ENCODE measurements at regions not wholly inside any gene's neighbourhood (a gene's known extent, or its start where the extent isn't known, plus 50 kb on each side); places are given as distances from the start of the nearest gene placed in this dataset.
"Not testable (repeated sequence)": the region's sequence is repeated elsewhere in the genome, so short reads cannot be mapped to it uniquely, and the experiment has no call there.

GRCh38 chr1:213531369-213532310 is 456.1 kb upstream of the PROX1 start:
- no peaks in the 10 kb centered on the region for H3K9me3 Mint-ChIP-seq
- no peaks in the 10 kb centered on the region for H3K4me1 Mint-ChIP-seq
- H3K27ac Mint-ChIP-seq: no peak overlapping the region
- H3K27me3 Mint-ChIP-seq: no peaks in the 10 kb centered on the region
- CTCF ChIA-PET: no interaction called here
- no peak overlapping the region for H3K4me3 Mint-ChIP-seq
- H3K36me3 Mint-ChIP-seq: no peaks in the 10 kb centered on the region
- DNase-seq: no peak

DNA sequence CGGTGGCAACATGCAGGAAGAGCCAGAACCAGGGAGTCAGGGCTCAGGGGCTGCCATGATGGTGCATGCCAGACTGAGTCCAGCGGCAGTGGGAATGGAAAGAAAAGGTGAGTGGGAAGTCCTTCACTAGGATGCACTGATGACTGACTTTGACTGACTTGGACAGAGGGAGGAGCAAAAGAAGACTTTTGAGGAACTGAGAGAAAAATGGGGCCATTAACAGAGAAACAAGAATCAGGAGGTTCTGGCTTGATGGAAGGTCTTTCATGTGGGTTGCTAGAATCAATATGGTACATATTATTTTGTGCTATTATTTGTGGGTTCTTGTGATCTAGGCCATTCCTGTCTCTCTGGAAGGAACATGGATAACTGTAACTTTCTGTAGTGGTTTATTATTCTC is 454.6 kb upstream of the PROX1 start:
- DNase-seq: no peak
- no peaks in the 10 kb centered on the region for H3K36me3 Mint-ChIP-seq
- H3K4me3 Mint-ChIP-seq: no peak overlapping the region
- no peak overlapping the region for H3K27ac Mint-ChIP-seq
- no peaks in the 10 kb centered on the region for H3K4me1 Mint-ChIP-seq
- no peaks in the 10 kb centered on the region for H3K27me3 Mint-ChIP-seq
- CTCF ChIA-PET: no interaction called here
- no peaks in the 10 kb centered on the region for H3K9me3 Mint-ChIP-seq

DNA sequence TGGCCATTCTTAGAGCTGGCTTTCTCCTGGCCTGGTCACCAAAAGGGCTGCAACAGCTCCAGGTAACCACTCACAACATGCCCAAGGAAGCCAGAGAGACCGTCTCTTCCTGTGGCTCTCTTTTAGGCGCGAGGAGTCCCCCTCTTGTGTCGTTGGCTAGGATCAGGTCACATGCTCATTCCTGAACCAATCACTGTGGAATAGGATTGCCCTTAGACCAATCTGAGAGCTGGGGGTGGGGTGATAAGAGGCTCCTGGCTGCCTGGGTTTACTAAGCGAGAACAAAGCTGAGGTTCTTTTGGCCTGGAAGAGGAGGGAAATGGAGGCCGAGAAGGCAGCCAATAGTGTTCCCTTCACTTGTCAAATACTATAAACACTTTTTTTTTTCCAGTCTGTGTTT is 452.1 kb upstream of the PROX1 start:
- CTCF ChIA-PET: no interaction called here

GRCh38 chr1:213538251-213538650 is 449.5 kb upstream of the PROX1 start:
- no peaks in the 10 kb centered on the region for H3K36me3 Mint-ChIP-seq
- H3K4me1 Mint-ChIP-seq: no peaks in the 10 kb centered on the region
- H3K4me3 Mint-ChIP-seq: no peak overlapping the region
- CTCF ChIA-PET: no interaction called here
- H3K27ac Mint-ChIP-seq: no peak overlapping the region
- no peaks in the 10 kb centered on the region for H3K9me3 Mint-ChIP-seq
- no peak for DNase-seq
- H3K27me3 Mint-ChIP-seq: no peaks in the 10 kb centered on the region

More for the DNA sequence above, 452.1 kb upstream of the PROX1 start:
- DNase-seq: no peak
- no peaks in the 10 kb centered on the region for H3K27me3 Mint-ChIP-seq
- no peaks in the 10 kb centered on the region for H3K4me1 Mint-ChIP-seq
- H3K9me3 Mint-ChIP-seq: no peaks in the 10 kb centered on the region
- no peak overlapping the region for H3K27ac Mint-ChIP-seq
- no peak overlapping the region for H3K4me3 Mint-ChIP-seq
- H3K36me3 Mint-ChIP-seq: no peaks in the 10 kb centered on the region

DNA sequence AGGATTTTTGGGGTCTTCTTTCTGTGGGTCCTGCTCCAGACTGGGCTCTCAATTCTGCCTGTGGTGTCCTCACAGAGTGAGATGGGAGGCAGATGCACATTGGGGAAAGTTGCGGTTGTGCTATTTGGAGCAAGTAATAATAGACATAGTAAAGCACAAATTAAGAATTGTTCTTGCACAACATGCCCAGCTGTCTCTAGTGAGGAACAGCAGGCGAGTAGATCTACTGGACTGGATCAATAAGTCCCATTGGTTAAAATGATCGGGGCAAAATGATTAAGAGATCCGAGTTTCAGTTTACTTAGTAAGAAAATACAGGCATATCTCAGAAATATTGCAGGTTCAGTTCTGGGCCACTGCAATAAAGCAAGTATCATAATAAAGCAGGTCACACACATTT is 448.3 kb upstream of the PROX1 start:
- Mint-ChIP-seq H3K27me3 (no peaks in the 10 kb centered on the region), H3K36me3 (no peaks in the 10 kb centered on the region), H3K4me1 (no peaks in the 10 kb centered on the region), H3K9me3 (no peaks in the 10 kb centered on the region), H3K4me3 (no peak overlapping the region), H3K27ac (no peak overlapping the region)
- CTCF ChIA-PET: no interaction called here
- no peak for DNase-seq

DNA sequence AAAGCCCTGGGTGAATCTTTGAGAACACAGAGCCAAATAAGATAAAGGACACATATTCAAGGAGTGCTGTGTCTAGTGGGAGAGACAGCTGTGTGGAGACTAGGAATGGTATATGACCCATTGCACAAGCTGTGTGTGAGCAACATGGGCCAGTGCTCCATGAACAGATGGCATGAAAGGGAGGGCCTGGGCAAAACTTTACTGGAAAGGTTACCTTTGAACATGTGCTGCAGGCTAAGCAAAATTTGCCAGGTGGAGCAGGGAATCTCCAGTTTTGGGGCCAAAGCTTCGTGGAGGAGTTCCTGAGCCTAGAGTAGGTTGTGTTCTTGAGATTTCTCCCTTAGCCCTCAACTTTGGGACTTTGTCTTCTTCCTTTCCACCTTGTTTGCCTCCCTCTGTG is 446.1 kb upstream of the PROX1 start:
- Mint-ChIP-seq H3K9me3 (no peaks in the 10 kb centered on the region), H3K27me3 (no peaks in the 10 kb centered on the region), H3K4me1 (no peaks in the 10 kb centered on the region), H3K36me3 (no peaks in the 10 kb centered on the region), H3K4me3 (no peak overlapping the region), H3K27ac (no peak overlapping the region)
- no peak for DNase-seq
- CTCF ChIA-PET: no interaction called here

DNA sequence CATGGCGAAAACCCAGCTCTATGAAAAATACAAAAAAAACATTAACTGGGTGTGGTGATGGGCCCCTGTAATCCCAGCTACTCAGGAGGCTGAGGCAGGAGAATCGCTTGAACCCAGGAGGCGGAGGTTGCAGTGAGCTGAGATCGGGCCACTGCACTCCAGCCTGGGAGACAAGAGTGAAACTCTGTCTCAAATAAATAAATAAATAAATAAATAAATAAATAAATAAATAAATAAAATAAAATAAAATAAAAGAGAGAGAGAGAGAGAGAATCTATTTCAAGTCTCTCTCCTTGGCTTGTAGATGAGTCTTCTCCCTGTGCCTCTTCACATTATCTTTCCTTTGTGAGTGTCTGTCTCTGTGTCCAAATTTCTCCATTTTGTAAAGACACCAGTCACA is 442.6 kb upstream of the PROX1 start:
- CTCF ChIA-PET, DNase-seq, H3K27ac Mint-ChIP-seq, H3K4me1 Mint-ChIP-seq, H3K4me3 Mint-ChIP-seq, H3K36me3 Mint-ChIP-seq, H3K9me3 Mint-ChIP-seq, H3K27me3 Mint-ChIP-seq: not testable (repeated sequence)

- CTCF ChIA-PET: no interaction called here
- no peak overlapping the region for H3K27ac Mint-ChIP-seq
- H3K36me3 Mint-ChIP-seq: no peaks in the 10 kb centered on the region
- no peaks in the 10 kb centered on the region for H3K4me1 Mint-ChIP-seq
- no peaks in the 10 kb centered on the region for H3K27me3 Mint-ChIP-seq
- DNase-seq: no peak
- no peaks in the 10 kb centered on the region for H3K9me3 Mint-ChIP-seq
- H3K4me3 Mint-ChIP-seq: no peak overlapping the region
Measured at GRCh38 chr1:213549982-213550381, 437.8 kb upstream of the PROX1 start.

- no peaks in the 10 kb centered on the region for H3K36me3 Mint-ChIP-seq
- no peaks in the 10 kb centered on the region for H3K4me1 Mint-ChIP-seq
- CTCF ChIA-PET: no interaction called here
- H3K4me3 Mint-ChIP-seq: no peak overlapping the region
- DNase-seq: no peak
- no peaks in the 10 kb centered on the region for H3K27me3 Mint-ChIP-seq
- H3K27ac Mint-ChIP-seq: no peak overlapping the region
- H3K9me3 Mint-ChIP-seq: no peaks in the 10 kb centered on the region
Measured at GRCh38 chr1:213550804-213551203, 437.0 kb upstream of the PROX1 start.

GRCh38 chr1:213552045-213552444 is 435.7 kb upstream of the PROX1 start:
- Mint-ChIP-seq H3K4me1 (no peaks in the 10 kb centered on the region), H3K4me3 (no peak overlapping the region), H3K27me3 (no peaks in the 10 kb centered on the region), H3K27ac (no peak overlapping the region), H3K36me3 (no peaks in the 10 kb centered on the region), H3K9me3 (no peaks in the 10 kb centered on the region)
- no peak for DNase-seq
- CTCF ChIA-PET: no interaction called here

- H3K4me1 Mint-ChIP-seq: no peaks in the 10 kb centered on the region
- no peaks in the 10 kb centered on the region for H3K36me3 Mint-ChIP-seq
- DNase-seq: no peak
- CTCF ChIA-PET: interaction anchor here (0.9 kb wide), 1 partner anchor 226 kb away, joined by 3 read pairs; no protein-coding TSS in a partner anchor
- H3K9me3 Mint-ChIP-seq: peaks cover 4% of the 10 kb centered on the region
- H3K27me3 Mint-ChIP-seq: no peaks in the 10 kb centered on the region
- H3K27ac Mint-ChIP-seq: no peak overlapping the region
- no peak overlapping the region for H3K4me3 Mint-ChIP-seq
Measured at GRCh38 chr1:213560226-213560625, 427.5 kb upstream of the PROX1 start.

DNA sequence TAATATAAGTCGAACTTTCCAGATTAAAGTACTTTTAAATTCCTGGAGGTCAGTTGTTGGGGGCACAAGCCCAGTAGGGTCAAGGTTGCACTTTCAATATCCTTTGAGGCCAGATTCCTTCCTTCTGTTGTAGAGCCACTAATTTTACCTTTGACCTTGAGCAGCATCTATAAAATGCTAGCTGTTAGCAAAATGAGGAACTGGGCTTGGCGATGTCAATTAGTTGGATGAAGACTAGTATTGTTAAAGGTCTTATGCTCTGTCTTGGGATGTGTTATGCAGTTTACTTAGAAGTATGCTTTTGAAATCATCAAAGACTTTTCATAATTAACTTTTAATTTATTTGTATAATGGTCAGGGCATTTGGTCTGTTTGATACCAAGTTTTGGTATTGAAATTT is 425.9 kb upstream of the PROX1 start:
- H3K4me1 Mint-ChIP-seq: no peaks in the 10 kb centered on the region
- H3K36me3 Mint-ChIP-seq: no peaks in the 10 kb centered on the region
- H3K27me3 Mint-ChIP-seq: peaks cover 4% of the 10 kb centered on the region
- no peak overlapping the region for H3K4me3 Mint-ChIP-seq
- H3K9me3 Mint-ChIP-seq: peaks cover 4% of the 10 kb centered on the region
- CTCF ChIA-PET: no interaction called here
- no peak for DNase-seq
- no peak overlapping the region for H3K27ac Mint-ChIP-seq

GRCh38 chr1:213564215-213564659 is 423.5 kb upstream of the PROX1 start:
- H3K9me3 Mint-ChIP-seq: peaks cover 4% of the 10 kb centered on the region
- no peaks in the 10 kb centered on the region for H3K4me1 Mint-ChIP-seq
- H3K27ac Mint-ChIP-seq: no peak overlapping the region
- peaks cover 4% of the 10 kb centered on the region for H3K27me3 Mint-ChIP-seq
- no peak overlapping the region for H3K4me3 Mint-ChIP-seq
- CTCF ChIA-PET: no interaction called here
- no peak for DNase-seq
- no peaks in the 10 kb centered on the region for H3K36me3 Mint-ChIP-seq

DNA sequence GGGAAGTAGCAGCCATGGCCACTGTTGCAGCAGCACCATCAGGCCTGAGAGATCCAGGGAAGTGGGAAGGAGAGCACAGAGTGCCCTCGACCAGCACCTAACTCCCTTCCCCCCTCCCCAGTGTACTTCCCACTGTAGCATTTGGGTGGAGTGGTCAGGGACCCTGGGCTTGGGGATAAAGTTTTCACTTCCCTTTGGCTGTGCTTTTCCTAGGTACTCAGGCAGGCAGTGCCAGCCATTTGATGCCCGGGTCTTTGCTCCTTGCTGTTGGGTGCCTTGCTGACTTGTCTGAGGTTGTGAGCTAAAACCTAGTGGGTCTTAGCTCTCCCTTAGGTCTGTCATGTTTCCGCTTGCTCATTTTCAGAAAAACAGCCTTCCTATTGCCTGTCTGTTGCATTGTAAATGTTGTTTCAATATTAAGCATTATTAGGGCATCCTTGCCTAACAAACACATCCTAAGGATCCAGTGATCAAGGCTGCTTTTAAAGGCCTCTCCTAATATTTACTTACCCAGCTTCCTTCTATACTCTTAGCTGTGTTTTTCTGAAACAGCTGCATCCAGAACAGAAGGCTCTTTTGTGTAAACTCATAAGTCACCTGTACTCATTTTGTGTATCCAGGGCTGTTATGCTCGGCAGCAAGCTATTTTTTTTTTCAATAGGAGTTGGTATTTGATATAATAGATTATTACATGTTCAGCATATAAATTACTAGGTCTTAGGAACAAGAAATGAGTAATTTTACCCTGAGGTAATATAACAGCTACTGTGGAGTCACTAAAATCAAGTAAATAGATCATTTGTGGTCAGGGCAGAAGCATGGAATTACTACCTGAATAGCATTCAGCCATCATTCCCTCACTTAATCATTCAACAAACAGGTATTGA is 418.6 kb upstream of the PROX1 start:
- H3K4me1 Mint-ChIP-seq: no peaks in the 10 kb centered on the region
- peaks cover 4% of the 10 kb centered on the region for H3K9me3 Mint-ChIP-seq
- CTCF ChIA-PET: no interaction called here
- no peak for DNase-seq
- no peaks in the 10 kb centered on the region for H3K36me3 Mint-ChIP-seq
- no peak overlapping the region for H3K4me3 Mint-ChIP-seq
- H3K27ac Mint-ChIP-seq: no peak overlapping the region
- peaks cover 7% of the 10 kb centered on the region for H3K27me3 Mint-ChIP-seq

DNA sequence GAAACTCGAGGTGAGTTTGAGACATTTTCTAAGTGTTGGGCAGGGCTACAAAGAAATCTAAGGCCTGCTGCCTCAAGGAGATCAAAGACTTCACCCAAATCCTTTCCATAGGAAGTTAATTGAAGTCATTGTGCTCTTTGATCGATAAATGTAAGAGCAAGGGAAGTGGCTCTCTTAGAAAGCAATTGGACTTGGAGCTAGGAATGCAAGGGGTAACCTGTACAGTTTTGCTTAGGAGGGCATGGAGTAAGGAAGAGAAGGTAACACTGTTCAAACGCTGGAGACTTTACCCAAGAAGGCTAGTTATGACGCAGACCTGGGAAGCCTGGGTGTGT is 418.0 kb upstream of the PROX1 start:
- CTCF ChIA-PET: no interaction called here

More for the DNA sequence above, 418.0 kb upstream of the PROX1 start:
- H3K9me3 Mint-ChIP-seq: peaks cover under 1% of the 10 kb centered on the region
- no peaks in the 10 kb centered on the region for H3K4me1 Mint-ChIP-seq
- no peaks in the 10 kb centered on the region for H3K36me3 Mint-ChIP-seq
- no peak overlapping the region for H3K4me3 Mint-ChIP-seq
- no peak for DNase-seq
- peaks cover 7% of the 10 kb centered on the region for H3K27me3 Mint-ChIP-seq
- no peak overlapping the region for H3K27ac Mint-ChIP-seq

Data from activated naive CD4-positive, alpha-beta T cell treated with anti-CD3 and anti-CD28 coated beads, Interleukin-2, amount 10 ng/mL, durations not matched to agents 7 days and 5 days (primary cell).